Endothelial cell of umbilical vein (primary cell): ENCODE measurements at regions not wholly inside any gene's neighbourhood (a gene's known extent, or its start where the extent isn't known, plus 50 kb on each side); places are given as distances from the start of the nearest gene placed in this dataset.

Experiments
- BruUV-seq: library from RNA; stranded (reverse); fragments of 400-500 nt; replicated peaks from 2 replicates; lab custom pipeline; 2021; lab: Mats Ljungman, UMichigan
- CTCF ChIA-PET: fragments of 300-600, 350-600 bp; sonication (Branson Sonifier 250); formaldehyde crosslinking; loops from one replicate; lab custom pipeline; 2021; ENCODE audit warnings: antibody characterized with exemption, inconsistent platforms; lab: Charles Lee
- POLR2A ChIA-PET: fragments of 300-600, 350-600 bp; sonication (Branson Sonifier 250); formaldehyde crosslinking; loops from one replicate; lab custom pipeline; 2021; ENCODE audit warnings: antibody characterized with exemption, inconsistent platforms; lab: Charles Lee
- DNase-seq: peaks from one replicate; pipeline ENCODE4 v3.0.0-alpha.2; 2011; ENCODE audit warnings: low read depth, low spot score
- FAIRE-seq: peaks from 2 replicates; lab custom pipeline; 2011; peaks lifted over from hg19 to GRCh38; lab: Jason Lieb, UNC
- H2AFZ ChIP-seq: 2 replicates; pipeline ENCODE4 v1.6.0; 2012; ENCODE audit warnings: low read depth, low read length, control low read depth, inconsistent platforms
- H3K27ac ChIP-seq: 2 replicates; pipeline ENCODE4 v1.5.1; 2011; ENCODE audit warnings: low read depth, mild to moderate bottlenecking, control low read depth, low read length, moderate library complexity; ENCODE audit not compliant: insufficient read depth
- H3K27me3 ChIP-seq, 2 experiments: 2 replicates each; pipeline versions ENCODE4 v1.6.0 to v1.6.1; 2011; ENCODE audit warnings: low read length in 2 of 2, mixed read lengths in 1 of 2; ENCODE audit not compliant: control insufficient read depth in 2 of 2, insufficient read depth in 2 of 2
- H3K36me3 ChIP-seq, 2 experiments: 2 replicates in 1 of 2; 3 replicates in 1 of 2; pipeline ENCODE4 v1.5.1; 2011; ENCODE audit warnings: low read length in 2 of 2, mild to moderate bottlenecking in 1 of 2, moderate library complexity in 1 of 2; ENCODE audit not compliant: control insufficient read depth in 2 of 2, insufficient read depth in 2 of 2; ENCODE audit errors: extremely low read depth in 1 of 2
- H3K4me1 ChIP-seq: 3 replicates; pipeline ENCODE4 v1.5.1; 2011; ENCODE audit warnings: mild to moderate bottlenecking, low read length; ENCODE audit not compliant: control insufficient read depth, insufficient read depth; ENCODE audit errors: extremely low read depth
- H3K4me2 ChIP-seq: 2 replicates; pipeline ENCODE4 v1.6.1; 2011; ENCODE audit warnings: low read length, control low read depth, mixed read lengths; ENCODE audit not compliant: insufficient read depth
- H3K4me3 ChIP-seq, 3 experiments: fragments of 200-600 bp in 1 of 3; sonication (generic), shearing (Covaris generic) in 1 of 3; replicated peaks in 1 of 3; 2 replicates each; pipeline ENCODE4 v1.5.1; 2011 to 2016; ENCODE audit warnings: control low read depth in 3 of 3, low read length in 3 of 3, mild to moderate bottlenecking in 2 of 3, inconsistent platforms in 1 of 3, low read depth in 1 of 3, moderate library complexity in 1 of 3; ENCODE audit not compliant: insufficient read depth in 1 of 3
- H3K79me2 ChIP-seq: 2 replicates; pipeline ENCODE4 v1.6.0; 2012; ENCODE audit warnings: low read length, inconsistent platforms; ENCODE audit not compliant: control insufficient read depth, insufficient read depth
- H3K9ac ChIP-seq: replicated peaks from 2 replicates; pipeline ENCODE3; 2011; ENCODE audit warnings: low read length, control low read depth; ENCODE audit not compliant: insufficient read depth; ENCODE audit errors: extremely low read depth
- H3K9me1 ChIP-seq: replicated peaks from 3 replicates; pipeline ENCODE4 v1.6.0; 2011; ENCODE audit warnings: mild to moderate bottlenecking, low read length; ENCODE audit not compliant: control insufficient read depth, insufficient read depth; ENCODE audit errors: extremely low read depth
- H3K9me3 ChIP-seq: replicated peaks from 2 replicates; pipeline ENCODE4 v1.5.1; 2012; ENCODE audit warnings: low read length, inconsistent platforms; ENCODE audit not compliant: control insufficient read depth, insufficient read depth
- H4K20me1 ChIP-seq: replicated peaks from 2 replicates; pipeline ENCODE3; 2011; ENCODE audit warnings: mild to moderate bottlenecking, low read length; ENCODE audit not compliant: control insufficient read depth, insufficient read depth; ENCODE audit errors: extremely low read depth
- EZH2 ChIP-seq: IDR thresholded peaks from 2 replicates; pipeline ENCODE4 v1.6.1; 2012; ENCODE audit warnings: borderline replicate concordance, low read depth, mild to moderate bottlenecking, moderate library complexity, low read length, inconsistent platforms; ENCODE audit not compliant: severe bottlenecking
- FOS ChIP-seq: IDR thresholded peaks from 2 replicates; pipeline ENCODE4 v1.6.1; 2011; ENCODE audit warnings: mild to moderate bottlenecking, low read length, moderate library complexity, borderline replicate concordance; ENCODE audit not compliant: insufficient read depth
- GATA2 ChIP-seq: IDR thresholded peaks from 2 replicates; pipeline ENCODE4 v1.7.0; 2011; ENCODE audit warnings: low read depth, mild to moderate bottlenecking, moderate library complexity, mixed read lengths, low read length; ENCODE audit not compliant: insufficient read length, insufficient read depth
- JUN ChIP-seq: IDR thresholded peaks from 2 replicates; pipeline ENCODE4 v1.6.1; 2011; ENCODE audit warnings: borderline replicate concordance, low read depth; ENCODE audit not compliant: insufficient read length, insufficient read depth
- MYC ChIP-seq: IDR thresholded peaks from one replicate; pipeline ENCODE4 v1.6.1; 2011; ENCODE audit warnings: mild to moderate bottlenecking, low read depth, low read length
- POLR2A ChIP-seq: IDR thresholded peaks from 2 replicates; pipeline ENCODE4 v1.6.1; 2012; ENCODE audit warnings: low read depth, mild to moderate bottlenecking, control low read depth, low read length
- POLR2AphosphoS5 ChIP-seq: IDR thresholded peaks from 2 replicates; pipeline ENCODE4 v1.6.1; 2012; ENCODE audit warnings: low read depth, mild to moderate bottlenecking, control low read depth, low read length, moderate library complexity; ENCODE audit not compliant: insufficient read depth
- dilution Hi-C: fragments of 300-500 bp; cut with MboI; formaldehyde crosslinking; loops from one replicate; pipeline ENCODE4 v1.15.0; 2019; ENCODE audit warnings: low sequenced_read_pairs; ENCODE audit not compliant: extremely low pct_ligation_motif_present
- intact Hi-C: fragments of 100-400 bp; cut with micrococcal nuclease; formaldehyde crosslinking; loops from one replicate; pipeline ENCODE4 v1.10.0; 2022
- TF ChIP-seq, protein P1 (sequence below), 2 donors: IDR thresholded peaks; 1 replicate in 1 of 2; 2 replicates in 1 of 2; pipeline ENCODE4 v1.5.1; 2011; ENCODE audit warnings: low read length in 2 of 2, mild to moderate bottlenecking in 2 of 2, moderate library complexity in 2 of 2, control low read depth in 1 of 2, inconsistent platforms in 1 of 2, low read depth in 1 of 2; ENCODE audit not compliant: insufficient read depth in 1 of 2; ENCODE audit errors: extremely low read depth in 1 of 2
- TF ChIP-seq, protein P2 (sequence below): IDR thresholded peaks from 2 replicates; pipeline ENCODE4 v1.6.1; 2011; ENCODE audit not compliant: insufficient read depth, insufficient read length

DNA sequence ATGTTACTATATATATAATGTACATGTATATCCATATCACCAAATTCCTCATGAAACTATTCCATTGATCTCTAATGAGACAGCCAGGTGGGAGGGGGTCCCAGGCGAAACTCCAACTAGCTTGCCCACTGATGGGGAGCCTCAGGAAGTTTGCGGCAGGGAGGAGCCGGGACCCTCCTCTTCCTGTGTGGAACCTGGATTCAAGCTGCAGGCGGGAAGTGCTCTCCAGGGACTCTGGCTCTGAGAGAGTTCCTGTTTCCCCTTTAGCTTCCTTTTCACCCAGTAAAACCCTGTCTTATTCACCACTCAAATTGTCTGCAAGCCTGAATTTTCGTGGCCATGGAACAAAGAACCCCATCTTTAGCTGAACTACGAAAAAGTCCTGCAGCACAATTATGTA is 152.2 kb downstream of the OPN5 start:
- Histone ChIP-seq H3K27me3 (no peaks in the 10 kb centered on the region), H3K27ac (no peak overlapping the region), H3K4me3 (no peak overlapping the region), H3K4me2 (no peak overlapping the region), H3K4me1 (no peaks in the 10 kb centered on the region), H2AFZ (no peak overlapping the region), H3K9me3 (no peaks in the 10 kb centered on the region), H4K20me1 (no peaks in the 10 kb centered on the region), H3K36me3 (no peaks in the 10 kb centered on the region), H3K9ac (no peak overlapping the region), H3K9me1 (no peaks in the 10 kb centered on the region), H3K79me2 (no peaks in the 10 kb centered on the region)
- intact Hi-C loops (no loop called here), dilution Hi-C loops (no loop called here)
- FAIRE-seq = no peak
- TF ChIP-seq EZH2 (no peak), GATA2 (no peak), POLR2AphosphoS5 (no peak), POLR2A (no peak), FOS (no peak), MYC (no peak), JUN (no peak)
- TF ChIP-seq, protein P1, sequence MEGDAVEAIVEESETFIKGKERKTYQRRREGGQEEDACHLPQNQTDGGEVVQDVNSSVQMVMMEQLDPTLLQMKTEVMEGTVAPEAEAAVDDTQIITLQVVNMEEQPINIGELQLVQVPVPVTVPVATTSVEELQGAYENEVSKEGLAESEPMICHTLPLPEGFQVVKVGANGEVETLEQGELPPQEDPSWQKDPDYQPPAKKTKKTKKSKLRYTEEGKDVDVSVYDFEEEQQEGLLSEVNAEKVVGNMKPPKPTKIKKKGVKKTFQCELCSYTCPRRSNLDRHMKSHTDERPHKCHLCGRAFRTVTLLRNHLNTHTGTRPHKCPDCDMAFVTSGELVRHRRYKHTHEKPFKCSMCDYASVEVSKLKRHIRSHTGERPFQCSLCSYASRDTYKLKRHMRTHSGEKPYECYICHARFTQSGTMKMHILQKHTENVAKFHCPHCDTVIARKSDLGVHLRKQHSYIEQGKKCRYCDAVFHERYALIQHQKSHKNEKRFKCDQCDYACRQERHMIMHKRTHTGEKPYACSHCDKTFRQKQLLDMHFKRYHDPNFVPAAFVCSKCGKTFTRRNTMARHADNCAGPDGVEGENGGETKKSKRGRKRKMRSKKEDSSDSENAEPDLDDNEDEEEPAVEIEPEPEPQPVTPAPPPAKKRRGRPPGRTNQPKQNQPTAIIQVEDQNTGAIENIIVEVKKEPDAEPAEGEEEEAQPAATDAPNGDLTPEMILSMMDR (IDR thresholded peaks at IDR 0.05; ENCODE audit: extremely low read depth in 1 of 2, insufficient read depth in 1 of 2, low read depth in 1 of 2, low read length in 2 of 2) = no peak
- TF ChIP-seq, protein P2, sequence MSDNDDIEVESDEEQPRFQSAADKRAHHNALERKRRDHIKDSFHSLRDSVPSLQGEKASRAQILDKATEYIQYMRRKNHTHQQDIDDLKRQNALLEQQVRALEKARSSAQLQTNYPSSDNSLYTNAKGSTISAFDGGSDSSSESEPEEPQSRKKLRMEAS = no peak
- no peak for DNase-seq
- ChIA-PET CTCF (no interaction called here), POLR2A (no interaction called here)
- BruUV-seq = no TSS peak
